Hepatocyte (in vitro differentiated cells): ENCODE measurements at regions not wholly inside any gene's neighbourhood (a gene's known extent, or its start where the extent isn't known, plus 50 kb on each side); places are given as distances from the start of the nearest gene placed in this dataset.

Experiments used
- DNase-seq: peaks from one replicate; pipeline ENCODE4 v3.0.0-alpha.2; 2016; ENCODE audit warnings: low spot score
- H2AFZ ChIP-seq: fragments of 200-600 bp; sonication (generic); 2 replicates; pipeline ENCODE4 v1.6.0; 2016; ENCODE audit warnings: antibody characterized with exemption, mild to moderate bottlenecking
- H3K27ac ChIP-seq: fragments of 200-600 bp; sonication (generic); 2 replicates; pipeline ENCODE4 v1.5.1; 2016; ENCODE audit warnings: mild to moderate bottlenecking
- H3K27me3 ChIP-seq: fragments of 200-600 bp; sonication (generic); 2 replicates; pipeline ENCODE4 v1.6.1; 2016
- H3K36me3 ChIP-seq: fragments of 200-600 bp; sonication (generic); replicated peaks from 2 replicates; pipeline ENCODE4 v1.5.1; 2016; ENCODE audit warnings: low read depth; ENCODE audit not compliant: insufficient read depth
- H3K4me1 ChIP-seq: fragments of 200-600 bp; sonication (generic); 2 replicates; pipeline ENCODE4 v1.5.1; 2016; ENCODE audit warnings: mild to moderate bottlenecking, moderate library complexity; ENCODE audit not compliant: insufficient read depth
- H3K4me2 ChIP-seq: fragments of 200-600 bp; sonication (generic); 2 replicates; pipeline ENCODE4 v1.6.0; 2016
- H3K4me3 ChIP-seq: fragments of 200-600 bp; sonication (generic); 2 replicates; pipeline ENCODE4 v1.5.1; 2016; ENCODE audit warnings: mild to moderate bottlenecking
- H3K79me2 ChIP-seq: fragments of 200-600 bp; sonication (generic); 2 replicates; pipeline ENCODE4 v1.6.0; 2017; ENCODE audit warnings: mild to moderate bottlenecking
- H3K9me2 ChIP-seq: fragments of 200-600 bp; sonication (generic); replicated peaks from 2 replicates; pipeline ENCODE4 v1.6.0; 2017; ENCODE audit warnings: mild to moderate bottlenecking; ENCODE audit not compliant: insufficient read depth
- H3K9me3 ChIP-seq: fragments of 200-600 bp; sonication (generic); 2 replicates; pipeline ENCODE4 v1.5.1; 2016; ENCODE audit warnings: low read depth, mild to moderate bottlenecking
- H4K20me1 ChIP-seq: fragments of 200-600 bp; sonication (generic); 2 replicates; pipeline ENCODE4 v1.6.0; 2016; ENCODE audit warnings: mild to moderate bottlenecking; ENCODE audit not compliant: insufficient read depth, poor library complexity, severe bottlenecking
- CTCF ChIP-seq: fragments of 200-600 bp; sonication (generic); IDR thresholded peaks from 2 replicates; pipeline ENCODE4 v1.5.1; 2016; ENCODE audit warnings: antibody characterized with exemption, mild to moderate bottlenecking; ENCODE audit not compliant: poor library complexity
- EZH2 ChIP-seq: fragments of 200-600 bp; sonication (generic); IDR thresholded peaks from 2 replicates; pipeline ENCODE4 v1.6.1; 2016; ENCODE audit warnings: antibody characterized with exemption, mild to moderate bottlenecking, borderline replicate concordance
- EZH2phosphoT487 ChIP-seq: fragments of 200-600 bp; sonication (generic); IDR thresholded peaks from one replicate; pipeline ENCODE4 v1.6.1; 2018; ENCODE audit warnings: antibody characterized with exemption, mild to moderate bottlenecking, low read depth, moderate library complexity; ENCODE audit not compliant: unreplicated experiment, severe bottlenecking
- WGBS: methylation state at CpG from one replicate; pipeline ENCODE4 v1.1.6; 2016; ENCODE audit warnings: low lambda C conversion rate; ENCODE audit errors: missing lambda C conversion rate; 5-methylcytosine and 5-hydroxymethylcytosine counted together

- Histone ChIP-seq H3K27me3 (no peaks in the 10 kb centered on the region), H3K27ac (no peak overlapping the region), H3K4me2 (no peak overlapping the region), H3K9me3 (no peaks in the 10 kb centered on the region), H3K4me3 (no peak overlapping the region), H3K79me2 (no peaks in the 10 kb centered on the region), H3K9me2 (no peaks in the 10 kb centered on the region), H4K20me1 (no peaks in the 10 kb centered on the region), H2AFZ (no peak overlapping the region), H3K36me3 (no peaks in the 10 kb centered on the region), H3K4me1 (no peaks in the 10 kb centered on the region)
- WGBS, result 98% methylated on average over 11 of the region's 11 CpGs
- no peak for TF ChIP-seq CTCF
- TF ChIP-seq EZH2phosphoT487, result no peak
- TF ChIP-seq EZH2, result no peak
- no peak for DNase-seq
Measured at GRCh38 chr1:217373761-217374701, 256.9 kb downstream of the GPATCH2 start.

- H3K36me3 ChIP-seq, result no peaks in the 10 kb centered on the region
- no peaks in the 10 kb centered on the region for H3K9me2 ChIP-seq
- H3K9me3 ChIP-seq, result no peaks in the 10 kb centered on the region
- no peaks in the 10 kb centered on the region for H3K79me2 ChIP-seq
- H3K27me3 ChIP-seq, result no peaks in the 10 kb centered on the region
- no peak for TF ChIP-seq CTCF
- H2AFZ ChIP-seq, result no peak overlapping the region
- no peak overlapping the region for H3K4me2 ChIP-seq
- DNase-seq, result no peak
- H3K4me1 ChIP-seq, result no peaks in the 10 kb centered on the region
- no peaks in the 10 kb centered on the region for H4K20me1 ChIP-seq
- H3K4me3 ChIP-seq, result no peak overlapping the region
- 88% methylated on average over 7 of the region's 7 CpGs for WGBS
- no peak overlapping the region for H3K27ac ChIP-seq
Measured at GRCh38 chr1:217372049-217372970, 258.6 kb downstream of the GPATCH2 start.

- Histone ChIP-seq H3K4me3 (no peak overlapping the region), H3K9me3 (no peaks in the 10 kb centered on the region), H3K79me2 (no peaks in the 10 kb centered on the region), H3K36me3 (no peaks in the 10 kb centered on the region), H3K9me2 (no peaks in the 10 kb centered on the region), H3K27ac (no peak overlapping the region), H3K4me2 (no peak overlapping the region), H3K27me3 (no peaks in the 10 kb centered on the region), H2AFZ (no peak overlapping the region), H4K20me1 (no peaks in the 10 kb centered on the region), H3K4me1 (no peaks in the 10 kb centered on the region)
- whole genome bisulfite sequencing, result 89% methylated on average over 10 of the region's 10 CpGs
- no peak for DNase-seq
- TF ChIP-seq EZH2, result no peak
- no peak for TF ChIP-seq EZH2phosphoT487
- no peak for TF ChIP-seq CTCF
Measured at GRCh38 chr1:217370757-217371156, 260.1 kb downstream of the GPATCH2 start.
